ENCODE measurements at regions not wholly inside any gene's neighbourhood (a gene's known extent, or its start where the extent isn't known, plus 50 kb on each side); places are given as distances from the start of the nearest gene placed in this dataset.

DNA sequence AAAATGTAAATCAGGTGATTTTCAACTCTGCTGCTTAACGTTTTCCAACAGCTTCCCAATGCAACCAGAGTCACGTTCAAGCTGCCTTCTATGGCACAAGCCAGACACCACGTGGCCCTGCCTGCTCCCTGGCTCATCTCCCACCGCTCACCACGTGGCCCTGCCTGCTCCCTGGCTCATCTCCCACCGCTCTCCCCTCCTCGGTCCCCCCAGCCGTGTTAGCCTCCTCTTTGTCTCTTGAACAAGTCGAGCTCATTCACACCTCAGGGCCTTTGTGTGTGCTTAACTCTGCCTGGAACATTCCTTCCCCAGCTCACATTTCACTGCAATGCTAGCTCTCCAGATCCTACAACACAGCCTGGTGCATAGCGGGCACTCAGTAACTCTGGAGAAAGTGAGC is 307.6 kb downstream of the CTTN start:
- H3K36me3 Mint-ChIP-seq, result no peaks in the 10 kb centered on the region
- Histone ChIP-seq H3K27ac (ENCODE audit: low read depth, low read length) (no peak overlapping the region), H3K27me3 (ENCODE audit: insufficient read depth, low read length) (no peaks in the 10 kb centered on the region), H3K4me1 (ENCODE audit: insufficient read depth, low read length) (no peaks in the 10 kb centered on the region), H3K4me3 (ENCODE audit: low read length in 2 of 2) (no peak overlapping the region), H3K9me3 (ENCODE audit: control insufficient read depth in 1 of 2, low read length in 2 of 2) (no peaks in the 10 kb centered on the region), H3K36me3 (ENCODE audit: insufficient read depth, low read length) (no peaks in the 10 kb centered on the region)
- H3K4me1 Mint-ChIP-seq, result no peaks in the 10 kb centered on the region
- no peak overlapping the region for H3K27ac Mint-ChIP-seq
- no peak overlapping the region for H3K4me3 Mint-ChIP-seq
- intact Hi-C loops (cut with micrococcal nuclease), result no loop called here
- DNase-seq, result no peak
- no peaks in the 10 kb centered on the region for H3K9me3 Mint-ChIP-seq
- H3K27me3 Mint-ChIP-seq, result peaks cover 0 to 8% of the 10 kb centered on the region in 2 donors
- POLR2A ChIA-PET (ENCODE audit: partially characterized antibody), result no interaction called here
- CTCF ChIA-PET (ENCODE audit: partially characterized antibody), result interaction anchor here (0.8 kb wide), 1 partner anchor 10 kb away, joined by 3 read pairs; no protein-coding TSS in a partner anchor

GRCh38 chr11:70707821-70708220 is 309.5 kb downstream of the CTTN start:
- POLR2A ChIA-PET (ENCODE audit: partially characterized antibody), result no interaction called here
- Mint-ChIP-seq H3K4me3 (no peak overlapping the region), H3K27ac (no peak overlapping the region), H3K9me3 (no peaks in the 10 kb centered on the region), H3K4me1 (no peaks in the 10 kb centered on the region), H3K36me3 (no peaks in the 10 kb centered on the region), H3K27me3 (peaks cover 0 to 10% of the 10 kb centered on the region in 2 donors)
- no peak for DNase-seq
- H3K4me1 ChIP-seq (ENCODE audit: insufficient read depth, low read length), result no peaks in the 10 kb centered on the region
- no peaks in the 10 kb centered on the region for H3K9me3 ChIP-seq (ENCODE audit: control insufficient read depth in 1 of 2, low read length in 2 of 2)
- no peaks in the 10 kb centered on the region for H3K36me3 ChIP-seq (ENCODE audit: insufficient read depth, low read length)
- intact Hi-C loops (cut with micrococcal nuclease), result no loop called here
- H3K27ac ChIP-seq (ENCODE audit: low read depth, low read length), result no peak overlapping the region
- no peak overlapping the region for H3K4me3 ChIP-seq (ENCODE audit: low read length in 2 of 2)
- no peaks in the 10 kb centered on the region for H3K27me3 ChIP-seq (ENCODE audit: insufficient read depth, low read length)
- CTCF ChIA-PET (ENCODE audit: partially characterized antibody), result no interaction called here

GRCh38 chr11:70709596-70709995 is 311.3 kb downstream of the CTTN start:
- Mint-ChIP-seq H3K27me3 (peaks cover 2 to 9% of the 10 kb centered on the region in 2 donors), H3K36me3 (no peaks in the 10 kb centered on the region), H3K4me3 (no peak overlapping the region), H3K4me1 (no peaks in the 10 kb centered on the region), H3K27ac (no peak overlapping the region), H3K9me3 (no peaks in the 10 kb centered on the region)
- Histone ChIP-seq H3K27ac (ENCODE audit: low read depth, low read length) (no peak overlapping the region), H3K36me3 (ENCODE audit: insufficient read depth, low read length) (no peaks in the 10 kb centered on the region), H3K4me1 (ENCODE audit: insufficient read depth, low read length) (no peaks in the 10 kb centered on the region), H3K27me3 (ENCODE audit: insufficient read depth, low read length) (no peaks in the 10 kb centered on the region), H3K9me3 (ENCODE audit: control insufficient read depth in 1 of 2, low read length in 2 of 2) (no peaks in the 10 kb centered on the region), H3K4me3 (ENCODE audit: low read length in 2 of 2) (no peak overlapping the region)
- DNase-seq, result no peak
- ChIA-PET CTCF (ENCODE audit: partially characterized antibody) (no interaction called here), POLR2A (ENCODE audit: partially characterized antibody) (no interaction called here)
- intact Hi-C loops (cut with micrococcal nuclease), result no loop called here

GRCh38 chr11:70710192-70710591 is 311.9 kb downstream of the CTTN start:
- Histone ChIP-seq H3K27ac (ENCODE audit: low read depth, low read length) (no peak overlapping the region), H3K4me1 (ENCODE audit: insufficient read depth, low read length) (no peaks in the 10 kb centered on the region), H3K9me3 (ENCODE audit: control insufficient read depth in 1 of 2, low read length in 2 of 2) (no peaks in the 10 kb centered on the region), H3K36me3 (ENCODE audit: insufficient read depth, low read length) (no peaks in the 10 kb centered on the region), H3K27me3 (ENCODE audit: insufficient read depth, low read length) (no peaks in the 10 kb centered on the region), H3K4me3 (ENCODE audit: low read length in 2 of 2) (no peak overlapping the region)
- H3K27ac Mint-ChIP-seq, result no peak overlapping the region
- no peaks in the 10 kb centered on the region for H3K9me3 Mint-ChIP-seq
- H3K27me3 Mint-ChIP-seq, result peaks cover 3 to 9% of the 10 kb centered on the region in 2 donors
- no peak for DNase-seq
- CTCF ChIA-PET (ENCODE audit: partially characterized antibody), result no interaction called here
- H3K4me1 Mint-ChIP-seq, result no peaks in the 10 kb centered on the region
- H3K36me3 Mint-ChIP-seq, result no peaks in the 10 kb centered on the region
- H3K4me3 Mint-ChIP-seq, result no peak overlapping the region
- POLR2A ChIA-PET (ENCODE audit: partially characterized antibody), result no interaction called here
- intact Hi-C loops (cut with micrococcal nuclease), result no loop called here

- Histone ChIP-seq H3K36me3 (ENCODE audit: insufficient read depth, low read length) (no peaks in the 10 kb centered on the region), H3K27ac (ENCODE audit: low read depth, low read length) (no peak overlapping the region), H3K4me3 (ENCODE audit: low read length in 2 of 2) (no peak overlapping the region), H3K4me1 (ENCODE audit: insufficient read depth, low read length) (no peaks in the 10 kb centered on the region), H3K9me3 (ENCODE audit: control insufficient read depth in 1 of 2, low read length in 2 of 2) (no peaks in the 10 kb centered on the region), H3K27me3 (ENCODE audit: insufficient read depth, low read length) (no peaks in the 10 kb centered on the region)
- H3K27me3 Mint-ChIP-seq, result peaks cover 3 to 9% of the 10 kb centered on the region in 2 donors
- no peak for DNase-seq
- no peak overlapping the region for H3K4me3 Mint-ChIP-seq
- no peak overlapping the region for H3K27ac Mint-ChIP-seq
- intact Hi-C loops (cut with micrococcal nuclease), result no loop called here
- ChIA-PET POLR2A (ENCODE audit: partially characterized antibody) (no interaction called here), CTCF (ENCODE audit: partially characterized antibody) (no interaction called here)
- no peaks in the 10 kb centered on the region for H3K36me3 Mint-ChIP-seq
- no peaks in the 10 kb centered on the region for H3K9me3 Mint-ChIP-seq
- H3K4me1 Mint-ChIP-seq, result no peaks in the 10 kb centered on the region
Observed at GRCh38 chr11:70710601-70711000, 312.3 kb downstream of the CTTN start.

DNA sequence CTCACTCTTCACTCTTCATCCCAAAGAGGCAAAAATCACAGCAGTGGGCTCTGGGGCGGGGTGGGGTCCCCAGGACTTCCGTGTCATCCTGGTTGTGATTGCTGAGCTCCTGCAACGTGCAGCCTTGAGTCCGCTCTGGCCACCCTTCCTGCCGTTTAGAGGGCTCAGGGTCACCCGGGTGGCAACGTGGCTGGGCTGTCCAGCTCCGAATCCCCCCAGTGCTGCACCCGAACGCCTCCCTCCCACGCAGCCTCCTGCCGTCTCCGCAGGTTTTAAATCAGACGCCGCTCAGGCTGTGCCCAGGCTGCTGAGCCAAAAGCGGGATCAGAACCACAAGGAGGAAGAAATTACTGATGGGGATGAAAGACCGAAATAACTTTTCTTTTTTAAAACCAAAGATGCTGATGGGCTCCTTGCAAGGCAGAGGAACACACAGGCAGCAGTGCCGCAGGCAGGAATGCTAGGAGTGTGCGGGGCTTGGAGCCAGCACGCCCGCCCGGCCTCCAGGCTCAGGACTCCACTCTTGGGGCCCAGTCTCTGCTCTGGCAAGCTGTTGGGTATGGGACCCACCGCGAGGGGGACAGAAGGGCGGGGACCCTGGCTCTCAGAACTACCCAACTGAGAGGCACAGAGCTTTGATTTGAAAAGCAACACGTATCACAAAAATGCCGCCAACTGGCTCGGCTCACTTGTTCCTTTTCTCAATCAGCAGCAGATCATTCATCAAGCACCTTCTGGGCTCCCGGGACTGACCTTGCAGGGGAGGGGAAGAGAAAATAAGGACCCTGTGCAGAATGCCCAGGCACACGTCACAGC is 313.0 kb downstream of the CTTN start:
- peaks cover 3 to 9% of the 10 kb centered on the region in 2 donors for H3K27me3 Mint-ChIP-seq
- H3K36me3 Mint-ChIP-seq, result no peaks in the 10 kb centered on the region
- H3K4me3 Mint-ChIP-seq, result no peak overlapping the region
- Histone ChIP-seq H3K36me3 (ENCODE audit: insufficient read depth, low read length) (no peaks in the 10 kb centered on the region), H3K27me3 (ENCODE audit: insufficient read depth, low read length) (no peaks in the 10 kb centered on the region), H3K27ac (ENCODE audit: low read depth, low read length) (no peak overlapping the region), H3K9me3 (ENCODE audit: control insufficient read depth in 1 of 2, low read length in 2 of 2) (no peaks in the 10 kb centered on the region), H3K4me3 (ENCODE audit: low read length in 2 of 2) (no peak overlapping the region), H3K4me1 (ENCODE audit: insufficient read depth, low read length) (no peaks in the 10 kb centered on the region)
- ChIA-PET POLR2A (ENCODE audit: partially characterized antibody) (no interaction called here), CTCF (ENCODE audit: partially characterized antibody) (no interaction called here)
- intact Hi-C loops (cut with micrococcal nuclease), result no loop called here
- H3K4me1 Mint-ChIP-seq, result no peaks in the 10 kb centered on the region
- H3K9me3 Mint-ChIP-seq, result no peaks in the 10 kb centered on the region
- DNase-seq, result no peak
- no peak overlapping the region for H3K27ac Mint-ChIP-seq

- no peaks in the 10 kb centered on the region for H3K36me3 ChIP-seq (ENCODE audit: insufficient read depth, low read length)
- no peak overlapping the region for H3K4me3 Mint-ChIP-seq
- H3K9me3 ChIP-seq (ENCODE audit: control insufficient read depth in 1 of 2, low read length in 2 of 2), result no peaks in the 10 kb centered on the region
- CTCF ChIA-PET (ENCODE audit: partially characterized antibody), result no interaction called here
- H3K4me1 ChIP-seq (ENCODE audit: insufficient read depth, low read length), result no peaks in the 10 kb centered on the region
- H3K27ac ChIP-seq (ENCODE audit: low read depth, low read length), result no peak overlapping the region
- no peaks in the 10 kb centered on the region for H3K4me1 Mint-ChIP-seq
- no peaks in the 10 kb centered on the region for H3K9me3 Mint-ChIP-seq
- POLR2A ChIA-PET (ENCODE audit: partially characterized antibody), result no interaction called here
- intact Hi-C loops (cut with micrococcal nuclease), result no loop called here
- DNase-seq, result no peak
- H3K36me3 Mint-ChIP-seq, result no peaks in the 10 kb centered on the region
- H3K27me3 ChIP-seq (ENCODE audit: insufficient read depth, low read length), result no peaks in the 10 kb centered on the region
- no peak overlapping the region for H3K4me3 ChIP-seq (ENCODE audit: low read length in 2 of 2)
- no peak overlapping the region for H3K27ac Mint-ChIP-seq
- peaks cover 3 to 9% of the 10 kb centered on the region in 2 donors for H3K27me3 Mint-ChIP-seq
Observed at GRCh38 chr11:70711911-70712185, 313.5 kb downstream of the CTTN start.

DNA sequence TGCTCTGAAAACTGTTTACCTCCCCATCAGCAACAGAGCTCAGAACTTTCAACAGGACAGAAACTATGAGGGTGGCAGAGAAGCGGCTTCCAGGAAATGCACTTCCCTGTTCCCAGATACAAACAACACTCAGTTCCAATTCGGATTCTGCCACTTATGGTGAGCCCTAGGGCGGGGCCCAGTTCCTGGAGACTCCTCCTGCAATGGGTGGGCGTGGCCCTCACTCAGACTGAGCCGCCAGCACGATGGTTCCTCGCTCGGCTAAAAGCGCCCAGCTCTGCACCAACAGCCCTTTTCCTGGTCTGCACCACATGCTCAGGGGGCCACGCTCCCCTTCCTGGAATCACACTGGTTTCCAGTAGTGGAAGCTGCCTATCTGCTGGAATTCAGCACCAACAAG is 314.1 kb downstream of the CTTN start:
- Mint-ChIP-seq H3K9me3 (no peaks in the 10 kb centered on the region), H3K4me1 (no peaks in the 10 kb centered on the region), H3K27me3 (peaks cover 3 to 9% of the 10 kb centered on the region in 2 donors), H3K27ac (no peak overlapping the region), H3K36me3 (no peaks in the 10 kb centered on the region), H3K4me3 (no peak overlapping the region)
- no peaks in the 10 kb centered on the region for H3K4me1 ChIP-seq (ENCODE audit: insufficient read depth, low read length)
- H3K4me3 ChIP-seq (ENCODE audit: low read length in 2 of 2), result no peak overlapping the region
- H3K9me3 ChIP-seq (ENCODE audit: control insufficient read depth in 1 of 2, low read length in 2 of 2), result no peaks in the 10 kb centered on the region
- POLR2A ChIA-PET (ENCODE audit: partially characterized antibody), result no interaction called here
- H3K27ac ChIP-seq (ENCODE audit: low read depth, low read length), result no peak overlapping the region
- CTCF ChIA-PET (ENCODE audit: partially characterized antibody), result no interaction called here
- no peak for DNase-seq
- no peaks in the 10 kb centered on the region for H3K36me3 ChIP-seq (ENCODE audit: insufficient read depth, low read length)
- no peaks in the 10 kb centered on the region for H3K27me3 ChIP-seq (ENCODE audit: insufficient read depth, low read length)
- intact Hi-C loops (cut with micrococcal nuclease), result no loop called here

Data from CD4-positive, alpha-beta memory T cell (primary cell).